Esophagus muscularis mucosa (tissue), 3 donors: ENCODE measurements at regions not wholly inside any gene's neighbourhood (a gene's known extent, or its start where the extent isn't known, plus 50 kb on each side); places are given as distances from the start of the nearest gene placed in this dataset.

ENCODE experiments used
- CTCF ChIP-seq, 3 experiments: fragments of 200-600 bp in 2 of 3; fragments of 450-650 bp in 1 of 3; sonication (generic) in 2 of 3; IDR thresholded peaks; one replicate each; pipeline ENCODE4 v1.5.1; 2017 to 2019; ENCODE audit warnings: antibody characterized with exemption in 3 of 3, mild to moderate bottlenecking in 2 of 3, moderate library complexity in 1 of 3
- POLR2AphosphoS5 ChIP-seq, 2 donors: sonication (generic); formaldehyde crosslinking; IDR thresholded peaks; one replicate each; pipeline ENCODE4 v1.6.1; 2017; ENCODE audit warnings: antibody characterized with exemption in 2 of 2

GRCh38 chr20:7608250-7608649 lies 332.0 kb downstream of the HAO1 start:
- TF ChIP-seq POLR2AphosphoS5 (IDR thresholded peaks at IDR 0.05) (no peak), CTCF (IDR thresholded peaks at IDR 0.05) (no peak)
